HG03159 (cell line): ENCODE measurements at regions not wholly inside any gene's neighbourhood (a gene's known extent, or its start where the extent isn't known, plus 50 kb on each side); places are given as distances from the start of the nearest gene placed in this dataset.
"Not testable (repeated sequence)": the region's sequence is repeated elsewhere in the genome, so short reads cannot be mapped to it uniquely, and the experiment has no call there.

Source experiments
- ATAC-seq: cut with Tn5 transposase; IDR thresholded peaks from one replicate; pipeline ENCODE4 v1.9.1; 2021; ENCODE audit warnings: mild to moderate bottlenecking, moderate library complexity; ENCODE audit not compliant: unreplicated experiment

DNA sequence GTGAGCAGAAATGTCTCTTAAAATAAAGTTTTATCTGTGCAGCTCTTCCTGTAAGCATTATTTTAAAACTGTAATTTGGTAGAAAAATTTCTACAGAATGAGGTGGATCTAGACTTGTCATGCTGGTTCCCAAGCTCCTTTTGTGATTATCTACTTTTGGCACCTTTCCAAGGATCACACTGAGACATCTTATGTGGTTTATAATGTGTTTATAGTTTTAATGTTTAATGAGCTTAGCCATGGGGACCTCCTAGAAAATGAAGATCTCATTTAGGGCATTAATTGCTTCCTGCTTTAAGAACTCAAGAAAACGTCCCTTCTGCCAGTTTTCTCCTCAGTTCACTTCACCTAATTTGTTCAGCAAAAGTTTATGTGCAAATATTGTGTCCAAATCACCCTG lies 468.4 kb downstream of the SUCLG1 start:
- no peak for ATAC-seq

- ATAC-seq: not testable (repeated sequence)
Measured at GRCh38 chr2:83976628-83977027, 482.5 kb downstream of the SUCLG1 start.

GRCh38 chr2:83972128-83972527 lies 487.0 kb downstream of the SUCLG1 start:
- ATAC-seq: no peak

GRCh38 chr2:83971547-83971946 lies 487.5 kb downstream of the SUCLG1 start:
- no peak for ATAC-seq

DNA sequence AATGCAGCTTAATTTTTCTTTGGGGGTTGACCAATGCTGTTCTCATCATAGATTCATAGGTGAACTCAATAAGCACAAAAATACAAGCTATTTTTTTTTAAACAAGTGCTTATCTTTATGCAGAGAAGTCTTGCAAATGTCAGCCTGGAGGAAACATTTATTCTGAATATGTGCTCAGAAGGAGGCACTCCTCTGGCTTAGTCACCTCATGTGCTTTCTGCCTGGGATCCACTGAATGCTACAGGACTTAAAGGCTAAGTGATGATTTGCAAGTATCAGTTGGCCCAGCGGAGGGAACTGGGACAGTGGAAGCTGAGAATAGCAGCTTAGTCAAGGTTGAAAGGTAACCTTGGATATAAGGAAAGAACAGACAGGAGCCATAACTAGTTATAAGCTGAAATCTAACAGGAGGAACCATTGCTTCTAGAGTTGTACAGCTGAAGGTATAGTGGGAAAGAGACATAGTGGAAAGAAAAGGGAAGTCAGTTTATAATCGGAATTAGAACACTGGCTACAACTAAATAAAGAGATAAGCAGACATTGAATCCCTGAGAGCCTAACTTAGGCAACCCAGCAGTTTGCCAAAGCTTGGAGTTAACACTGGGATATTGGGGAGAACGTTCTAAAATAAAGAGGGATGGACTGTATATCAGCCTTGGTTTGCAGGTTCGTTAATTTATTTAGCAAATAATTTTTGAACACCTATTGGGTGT lies 488.7 kb downstream of the SUCLG1 start:
- no peak for ATAC-seq

GRCh38 chr2:83969085-83969484 lies 490.0 kb downstream of the SUCLG1 start:
- ATAC-seq: no peak

DNA sequence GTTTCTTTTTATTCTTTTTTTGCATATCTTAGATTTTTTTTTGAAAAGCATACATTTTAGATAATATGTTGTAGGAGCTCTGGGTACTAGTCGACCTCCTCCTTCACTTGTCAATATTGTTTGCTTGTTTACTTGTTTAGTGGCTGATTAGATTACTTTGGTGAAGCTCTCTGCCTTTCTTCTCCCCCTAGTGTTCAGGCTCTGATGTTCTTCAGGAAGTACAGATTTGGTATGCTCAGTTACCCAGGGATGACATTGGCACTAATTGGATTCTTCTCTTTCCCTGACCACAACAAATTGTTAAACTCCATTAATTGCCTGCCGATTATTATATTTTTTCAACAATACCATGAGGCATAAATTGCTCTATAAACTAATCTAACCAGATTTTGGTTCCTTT lies 491.2 kb downstream of the SUCLG1 start:
- ATAC-seq: no peak

- not testable (repeated sequence) for ATAC-seq
Measured at GRCh38 chr2:83966946-83967345, 492.1 kb downstream of the SUCLG1 start.

GRCh38 chr2:83961512-83961911 lies 497.6 kb downstream of the SUCLG1 start:
- no peak for ATAC-seq

GRCh38 chr2:83960371-83960770 lies 498.7 kb downstream of the SUCLG1 start:
- no peak for ATAC-seq

GRCh38 chr2:83959266-83959665 lies 499.8 kb downstream of the SUCLG1 start:
- ATAC-seq: no peak

DNA sequence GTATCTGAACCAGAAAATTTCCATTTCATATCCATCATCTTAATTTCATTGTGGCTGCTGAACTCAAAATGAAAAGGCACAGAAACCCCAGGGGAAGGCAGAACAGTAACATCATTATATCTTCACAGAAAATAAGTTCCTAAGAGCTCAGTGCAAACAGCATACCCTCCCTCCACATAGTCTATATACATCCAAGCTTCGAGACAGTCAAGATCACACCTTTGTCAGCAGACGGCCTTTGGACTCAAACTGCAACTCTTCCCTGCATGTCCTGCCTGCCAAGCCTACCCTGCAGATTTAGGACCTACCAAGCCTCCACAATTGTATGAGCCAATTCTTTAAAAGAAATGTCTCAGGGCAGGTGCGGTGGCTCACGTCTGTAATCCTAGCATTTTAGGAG lies 502.1 kb downstream of the SUCLG1 start:
- no peak for ATAC-seq

GRCh38 chr2:83953697-83954096 lies 505.4 kb downstream of the SUCLG1 start:
- no peak for ATAC-seq

DNA sequence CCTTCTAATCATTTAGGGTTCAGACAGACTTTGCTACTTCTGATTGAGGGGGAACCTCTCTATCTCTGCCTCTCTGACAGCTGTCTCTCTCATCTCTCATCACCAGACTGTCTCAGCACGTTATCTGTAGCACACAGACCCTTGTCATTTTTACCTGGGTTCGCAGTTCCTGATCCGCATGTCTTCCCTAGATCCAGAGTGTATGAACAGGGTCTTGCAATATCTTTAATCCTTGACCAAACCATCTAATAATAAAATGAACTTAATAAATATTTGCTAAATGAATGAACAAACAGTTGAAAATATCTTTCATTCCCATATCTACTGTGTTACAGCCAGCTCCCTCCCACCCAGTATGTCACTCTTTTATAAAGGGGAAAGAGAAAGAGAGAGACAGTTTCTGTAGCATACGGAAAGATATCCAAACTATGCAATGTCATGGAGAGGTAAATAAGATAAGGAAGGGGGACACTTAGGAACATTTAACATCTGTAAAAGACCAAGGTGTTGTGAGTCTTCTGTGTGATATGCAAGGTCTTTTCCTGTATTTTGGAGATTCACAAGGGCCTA lies 507.6 kb downstream of the SUCLG1 start:
- ATAC-seq: no peak

GRCh38 chr2:83949361-83949760 lies 509.7 kb downstream of the SUCLG1 start:
- no peak for ATAC-seq

- ATAC-seq: no peak
Measured at GRCh38 chr2:83944191-83944590, 514.9 kb downstream of the SUCLG1 start.

DNA sequence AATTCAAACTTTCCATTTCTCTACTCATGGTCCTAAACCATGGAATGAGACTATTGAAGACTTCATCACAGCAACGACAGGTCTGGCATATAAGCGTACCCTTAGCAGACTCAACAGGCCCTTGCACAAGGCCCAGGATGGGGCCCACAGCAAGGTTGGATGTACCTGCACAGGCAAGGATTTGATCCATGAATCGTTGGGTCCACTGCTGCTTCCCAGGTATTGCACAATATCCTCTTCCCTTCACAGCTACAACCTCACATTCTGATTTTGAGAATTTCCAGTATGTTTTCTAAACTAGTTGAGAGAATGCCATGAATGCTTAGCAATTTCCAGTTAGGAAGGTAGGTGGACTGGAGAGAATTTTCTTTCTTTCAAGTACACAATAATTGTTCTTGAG lies 515.8 kb downstream of the SUCLG1 start:
- ATAC-seq: no peak

GRCh38 chr2:83941886-83942285 lies 517.2 kb downstream of the SUCLG1 start:
- no peak for ATAC-seq

- no peak for ATAC-seq
Measured at GRCh38 chr2:83933749-83934148, 525.3 kb downstream of the SUCLG1 start.

DNA sequence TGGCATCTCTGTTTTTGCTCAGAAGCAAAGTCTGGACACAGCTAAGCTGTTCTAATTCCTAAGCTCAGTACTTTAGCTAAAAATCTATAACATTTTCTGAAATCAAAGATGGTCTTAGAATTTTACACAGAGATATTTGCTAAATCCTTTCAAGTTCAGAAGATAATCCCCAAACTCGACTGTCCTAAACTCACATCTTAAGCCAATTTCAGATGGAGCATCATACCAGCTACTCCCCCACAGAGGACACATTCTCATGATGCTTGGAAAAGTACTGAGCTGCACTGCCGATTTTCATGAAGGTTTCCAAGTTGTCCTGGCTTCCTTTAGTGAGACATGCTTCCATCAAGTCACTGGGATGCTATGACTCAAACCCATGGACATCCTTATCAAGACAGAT lies 535.5 kb downstream of the SUCLG1 start:
- no peak for ATAC-seq

GRCh38 chr2:83916559-83916958 lies 542.5 kb downstream of the SUCLG1 start:
- ATAC-seq: no peak

GRCh38 chr2:83915381-83915780 lies 543.7 kb downstream of the SUCLG1 start:
- ATAC-seq: no peak

GRCh38 chr2:83908750-83909149 lies 550.3 kb downstream of the SUCLG1 start:
- ATAC-seq: no peak
